Urothelium cell line (cell line): ENCODE measurements at regions not wholly inside any gene's neighbourhood (a gene's known extent, or its start where the extent isn't known, plus 50 kb on each side); places are given as distances from the start of the nearest gene placed in this dataset.
"Not testable (repeated sequence)": the region's sequence is repeated elsewhere in the genome, so short reads cannot be mapped to it uniquely, and the experiment has no call there.

Experiments used
- DNase-seq: peaks from one replicate; pipeline ENCODE4 v3.0.0; 2011; ENCODE audit warnings: low spot score, mixed read lengths
- FAIRE-seq: peaks from 2 replicates; lab custom pipeline; 2011; peaks lifted over from hg19 to GRCh38; lab: Jason Lieb, UNC

DNA sequence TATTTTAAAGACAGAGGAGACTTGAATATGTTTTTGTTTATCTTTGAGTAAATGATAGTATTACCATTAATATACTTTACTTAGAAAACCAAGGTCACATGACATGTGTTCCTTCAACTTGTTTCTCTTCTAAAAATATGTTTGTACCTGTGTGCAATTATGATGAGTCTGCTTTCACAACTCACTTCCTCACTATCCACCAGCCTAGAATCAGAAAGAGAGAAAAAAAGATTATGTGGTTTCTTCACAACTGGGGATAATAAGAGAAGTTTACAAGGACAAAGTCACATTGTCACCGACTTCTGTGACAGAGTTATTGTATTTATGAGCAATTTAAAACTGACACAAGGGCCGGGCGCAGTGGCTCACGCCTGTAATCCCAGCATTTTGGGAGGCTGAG lies 1112.1 kb downstream of the RPA4 start:
- FAIRE-seq: no peak

GRCh38 chrX:98028691-98029090 lies 1145.0 kb downstream of the RPA4 start:
- DNase-seq (no peak), FAIRE-seq (no peak)

More for the DNA sequence above, 1112.1 kb downstream of the RPA4 start:
- DNase-seq: no peak

GRCh38 chrX:98029861-98030260 lies 1146.2 kb downstream of the RPA4 start:
- no peak for FAIRE-seq

GRCh38 chrX:98057176-98057575 lies 1173.5 kb downstream of the RPA4 start:
- DNase-seq (no peak), FAIRE-seq (no peak)

More at GRCh38 chrX:98029861-98030260, 1146.2 kb downstream of the RPA4 start:
- no peak for DNase-seq

- FAIRE-seq (no peak), DNase-seq (no peak)
Measured at GRCh38 chrX:98065151-98065550, 1181.4 kb downstream of the RPA4 start.

GRCh38 chrX:98067611-98068010 lies 1183.9 kb downstream of the RPA4 start:
- no peak for FAIRE-seq
- DNase-seq: no peak

- no peak for FAIRE-seq
- DNase-seq: no peak
Measured at GRCh38 chrX:98068024-98068580, 1184.4 kb downstream of the RPA4 start.

- FAIRE-seq: no peak
- DNase-seq: no peak
Measured at GRCh38 chrX:98071331-98071730, 1187.6 kb downstream of the RPA4 start.

DNA sequence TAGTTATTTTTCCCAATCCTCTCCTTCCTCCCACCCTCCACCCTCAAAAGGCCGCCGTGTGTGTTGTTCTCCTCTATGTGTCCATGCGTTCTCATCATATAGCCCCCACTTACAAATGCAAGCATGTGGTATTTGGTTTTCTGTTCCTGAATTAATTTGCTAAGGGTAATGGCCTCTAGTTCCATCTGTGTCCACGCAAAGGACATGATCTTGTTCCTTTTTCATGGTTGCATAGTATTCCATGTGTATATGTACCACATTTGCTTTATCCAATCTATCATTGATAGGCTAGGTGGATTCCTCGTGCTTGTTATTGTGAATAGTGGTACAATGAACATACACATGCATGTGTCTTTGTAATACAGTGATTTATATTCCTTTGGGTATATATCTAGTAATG lies 1193.7 kb downstream of the RPA4 start:
- no peak for DNase-seq
- FAIRE-seq: no peak

- FAIRE-seq (no peak), DNase-seq (no peak)
Measured at GRCh38 chrX:98111684-98112083, 1228.0 kb downstream of the RPA4 start.

DNA sequence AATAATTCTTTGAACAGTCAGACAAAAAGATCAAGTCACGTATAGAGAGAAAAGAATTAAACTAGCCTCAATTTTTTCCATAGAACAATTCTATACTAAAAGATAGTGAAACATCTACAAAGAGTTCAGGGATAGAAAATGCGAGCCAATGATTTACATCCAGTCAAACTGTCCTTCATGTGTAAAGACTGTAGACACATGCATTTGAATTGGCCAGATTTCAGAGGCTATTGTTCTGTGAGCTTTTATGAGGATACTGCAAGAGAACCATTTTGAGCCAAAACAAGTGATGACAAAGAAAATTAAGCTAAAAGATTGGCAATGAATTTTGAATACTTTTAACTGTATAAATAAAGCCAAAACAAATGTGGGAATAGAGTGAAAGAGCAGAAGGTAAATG lies 1230.3 kb downstream of the RPA4 start:
- DNase-seq: no peak
- no peak for FAIRE-seq

DNA sequence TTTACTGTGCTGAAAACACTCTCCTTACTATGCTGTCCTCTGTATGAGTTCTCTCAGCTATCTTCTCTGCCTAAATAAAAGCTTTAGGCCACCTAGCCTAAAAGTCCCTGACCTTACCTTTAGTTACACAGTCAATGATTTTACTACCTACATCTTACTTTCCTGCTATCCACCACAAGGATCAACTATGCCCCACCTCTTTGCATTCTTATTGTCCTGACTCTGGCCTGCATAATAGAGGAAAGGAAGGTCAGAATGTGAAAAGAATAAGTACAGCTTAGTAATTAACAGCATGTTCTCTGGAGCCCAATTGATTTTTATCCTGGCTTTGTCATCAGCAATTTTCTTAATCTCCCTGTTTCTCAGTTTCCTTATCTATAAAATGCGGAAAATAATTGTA lies 1257.8 kb downstream of the RPA4 start:
- DNase-seq: no peak
- no peak for FAIRE-seq

- DNase-seq (no peak), FAIRE-seq (no peak)
Measured at GRCh38 chrX:98191003-98191402, 1307.3 kb downstream of the RPA4 start.

- no peak for DNase-seq
- no peak for FAIRE-seq
Measured at GRCh38 chrX:98194036-98194435, 1310.3 kb downstream of the RPA4 start.

DNA sequence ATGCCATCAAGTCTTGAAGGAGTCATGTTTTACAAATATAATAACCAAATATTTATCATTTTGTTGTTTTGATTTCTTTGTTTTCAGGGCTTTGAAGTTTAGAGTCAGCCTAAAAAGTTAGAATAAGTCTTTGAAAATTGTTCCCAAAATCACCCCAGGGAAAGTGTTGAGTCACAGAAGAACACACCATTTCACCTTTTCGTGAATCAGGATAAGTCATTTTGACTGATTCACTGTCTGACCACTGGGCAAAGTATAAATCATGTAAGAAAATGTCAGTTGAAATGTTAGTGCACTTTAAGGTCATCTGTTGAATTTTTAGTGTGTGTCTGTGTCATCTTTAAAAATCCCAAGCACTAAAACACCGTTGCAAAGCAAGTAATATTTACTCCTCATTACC lies 1320.1 kb downstream of the RPA4 start:
- no peak for FAIRE-seq
- peak; percentile 2 for DNase-seq

DNA sequence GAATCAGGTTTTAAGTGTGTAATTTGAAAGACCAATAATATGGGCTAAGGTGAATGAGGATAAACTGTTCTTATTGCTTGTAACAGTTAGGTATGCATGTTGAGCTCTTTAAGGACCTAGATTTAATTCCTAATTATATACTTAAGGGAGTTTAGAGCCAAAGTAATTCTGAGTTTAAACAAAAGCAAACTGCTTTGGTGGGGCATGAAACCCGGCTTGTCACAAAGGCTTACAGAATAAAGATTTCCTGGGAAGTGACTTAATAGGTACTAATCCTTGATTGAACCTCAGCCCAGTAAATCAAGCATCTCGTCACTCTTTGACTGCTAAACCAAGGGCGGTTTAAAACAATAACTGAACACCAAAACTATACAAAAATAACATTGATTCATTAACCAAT lies 1324.2 kb downstream of the RPA4 start:
- FAIRE-seq: no peak
- DNase-seq: no peak

GRCh38 chrX:98231003-98231402 lies 1347.3 kb downstream of the RPA4 start:
- DNase-seq (no peak), FAIRE-seq (no peak)

GRCh38 chrX:98240061-98240460 lies 1356.4 kb downstream of the RPA4 start:
- not testable (repeated sequence) for DNase-seq, FAIRE-seq

- DNase-seq: no peak
- no peak for FAIRE-seq
Measured at GRCh38 chrX:98263135-98263534, 1379.4 kb downstream of the RPA4 start.

DNA sequence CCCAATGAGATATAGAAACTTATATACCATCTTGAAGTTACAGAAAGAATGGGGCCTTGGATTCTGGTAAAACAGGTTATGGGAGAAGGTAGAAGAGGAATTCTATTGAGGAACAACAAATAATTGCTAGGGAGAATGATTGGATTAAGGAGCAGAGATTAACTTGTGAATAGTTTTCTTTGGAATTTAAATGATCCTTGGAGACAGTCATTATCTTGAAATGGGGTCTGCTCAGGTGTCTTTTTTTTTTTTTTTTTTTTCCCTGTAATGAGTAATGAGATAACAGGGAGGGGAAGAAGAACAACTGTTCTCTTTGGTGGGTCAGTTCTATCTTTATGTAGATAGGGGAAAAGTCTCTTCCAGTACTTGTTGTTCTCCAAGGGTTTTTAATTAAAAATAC lies 1406.0 kb downstream of the RPA4 start:
- DNase-seq (no peak), FAIRE-seq (no peak)

- FAIRE-seq: no peak
- DNase-seq: no peak
Measured at GRCh38 chrX:98294310-98294709, 1410.6 kb downstream of the RPA4 start.

- no peak for DNase-seq
- FAIRE-seq: no peak
Measured at GRCh38 chrX:98296129-98296528, 1412.4 kb downstream of the RPA4 start.

- FAIRE-seq (no peak), DNase-seq (no peak)
Measured at GRCh38 chrX:98299785-98300184, 1416.1 kb downstream of the RPA4 start.
